ENCODE measurements at regions not wholly inside any gene's neighbourhood (a gene's known extent, or its start where the extent isn't known, plus 50 kb on each side); places are given as distances from the start of the nearest gene placed in this dataset.
"Not testable (repeated sequence)": the region's sequence is repeated elsewhere in the genome, so short reads cannot be mapped to it uniquely, and the experiment has no call there.

DNA sequence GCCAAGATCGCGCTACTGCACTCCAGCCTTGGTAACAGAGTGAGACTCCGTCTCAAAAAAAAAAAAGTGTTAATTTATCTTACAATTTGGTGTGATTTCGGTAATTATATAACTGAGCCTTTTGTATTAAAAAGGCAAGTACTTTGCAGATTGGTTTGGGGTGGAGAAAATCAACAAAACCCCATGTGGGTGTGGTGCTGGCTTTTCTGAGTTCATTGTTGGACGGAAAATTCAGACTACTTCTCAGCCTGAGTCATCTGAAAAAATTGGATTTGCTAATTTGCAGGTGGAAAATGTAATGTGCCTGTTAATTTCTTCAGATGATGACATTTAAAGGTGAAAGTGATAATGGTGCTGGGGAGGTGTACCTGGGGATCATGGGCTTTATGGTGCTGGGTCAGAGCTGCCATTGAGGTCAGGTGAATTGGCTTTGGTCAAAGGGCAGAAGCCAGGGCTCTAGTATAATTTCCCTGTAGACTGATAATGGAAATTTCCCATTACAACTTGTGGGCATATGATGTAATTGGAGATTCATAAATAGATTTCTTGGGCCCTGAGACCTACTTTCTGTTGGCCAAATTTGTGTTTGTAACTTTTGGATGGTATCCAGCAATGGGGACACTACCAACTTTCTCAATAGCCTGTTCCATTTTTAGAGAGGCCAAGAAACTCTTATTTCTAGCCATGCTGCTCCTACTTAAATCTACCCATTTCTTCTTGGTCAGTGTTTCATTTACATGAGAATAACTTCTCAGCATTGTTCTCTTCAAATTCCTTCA is 74.3 kb upstream of the TEX13D start:
- in situ Hi-C loops (cut with MboI; ENCODE audit: low sequenced_read_pairs, unreplicated experiment) = no loop called here
- TF ChIP-seq, protein P1, sequence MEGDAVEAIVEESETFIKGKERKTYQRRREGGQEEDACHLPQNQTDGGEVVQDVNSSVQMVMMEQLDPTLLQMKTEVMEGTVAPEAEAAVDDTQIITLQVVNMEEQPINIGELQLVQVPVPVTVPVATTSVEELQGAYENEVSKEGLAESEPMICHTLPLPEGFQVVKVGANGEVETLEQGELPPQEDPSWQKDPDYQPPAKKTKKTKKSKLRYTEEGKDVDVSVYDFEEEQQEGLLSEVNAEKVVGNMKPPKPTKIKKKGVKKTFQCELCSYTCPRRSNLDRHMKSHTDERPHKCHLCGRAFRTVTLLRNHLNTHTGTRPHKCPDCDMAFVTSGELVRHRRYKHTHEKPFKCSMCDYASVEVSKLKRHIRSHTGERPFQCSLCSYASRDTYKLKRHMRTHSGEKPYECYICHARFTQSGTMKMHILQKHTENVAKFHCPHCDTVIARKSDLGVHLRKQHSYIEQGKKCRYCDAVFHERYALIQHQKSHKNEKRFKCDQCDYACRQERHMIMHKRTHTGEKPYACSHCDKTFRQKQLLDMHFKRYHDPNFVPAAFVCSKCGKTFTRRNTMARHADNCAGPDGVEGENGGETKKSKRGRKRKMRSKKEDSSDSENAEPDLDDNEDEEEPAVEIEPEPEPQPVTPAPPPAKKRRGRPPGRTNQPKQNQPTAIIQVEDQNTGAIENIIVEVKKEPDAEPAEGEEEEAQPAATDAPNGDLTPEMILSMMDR (IDR thresholded peaks at IDR 0.05; ENCODE audit: borderline replicate concordance, control extremely low read depth, extremely low read depth, insufficient read depth, missing control alignments) = no peak
- DNase-seq (ENCODE audit: low spot score) = no peak

DNA sequence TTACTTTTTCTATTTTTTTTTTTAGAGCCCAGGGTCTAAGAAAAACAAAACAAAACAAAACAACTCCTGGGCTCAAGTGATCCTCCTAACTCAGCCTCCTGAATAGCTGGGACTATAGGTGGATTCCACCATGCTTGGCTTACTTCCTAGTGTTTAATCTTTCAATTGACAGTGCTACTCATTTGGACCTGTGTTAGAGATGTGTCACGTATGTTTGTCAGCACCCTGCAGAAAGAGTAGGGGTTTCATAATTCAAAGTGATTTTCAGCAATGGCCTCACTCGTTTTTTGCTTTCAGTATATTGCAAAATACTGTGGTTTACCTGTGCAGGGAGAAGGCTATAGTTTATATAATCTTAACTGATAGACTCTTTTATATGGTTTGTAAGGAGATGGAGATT is 71.6 kb upstream of the TEX13D start:
- TF ChIP-seq, protein P1 (IDR thresholded peaks at IDR 0.05; ENCODE audit: borderline replicate concordance, control extremely low read depth, extremely low read depth, insufficient read depth, missing control alignments) = no peak
- no peak for DNase-seq (ENCODE audit: low spot score)
- in situ Hi-C loops (cut with MboI; ENCODE audit: low sequenced_read_pairs, unreplicated experiment) = no loop called here

DNA sequence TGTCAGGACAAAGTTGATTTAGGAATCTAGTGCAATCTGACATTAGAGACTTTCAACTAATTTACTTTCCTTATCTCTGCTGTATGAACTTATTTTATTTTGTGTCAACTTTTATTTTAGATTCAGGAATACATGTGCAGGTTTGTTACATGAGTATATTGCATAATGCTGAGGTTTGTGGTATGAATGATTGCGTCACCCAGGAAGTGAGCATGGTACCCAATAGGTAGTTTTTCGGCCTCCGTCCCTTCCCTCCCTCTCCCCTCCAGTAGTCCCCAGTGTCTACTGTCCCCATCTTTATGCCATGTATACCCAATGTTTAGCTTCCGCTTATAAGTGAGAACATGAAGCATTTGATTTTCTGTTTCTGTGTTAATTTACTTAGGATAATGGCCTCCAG is 68.7 kb upstream of the TEX13D start:
- TF ChIP-seq, protein P1 (IDR thresholded peaks at IDR 0.05; ENCODE audit: borderline replicate concordance, control extremely low read depth, extremely low read depth, insufficient read depth, missing control alignments) = no peak
- in situ Hi-C loops (cut with MboI; ENCODE audit: low sequenced_read_pairs, unreplicated experiment) = no loop called here

DNA sequence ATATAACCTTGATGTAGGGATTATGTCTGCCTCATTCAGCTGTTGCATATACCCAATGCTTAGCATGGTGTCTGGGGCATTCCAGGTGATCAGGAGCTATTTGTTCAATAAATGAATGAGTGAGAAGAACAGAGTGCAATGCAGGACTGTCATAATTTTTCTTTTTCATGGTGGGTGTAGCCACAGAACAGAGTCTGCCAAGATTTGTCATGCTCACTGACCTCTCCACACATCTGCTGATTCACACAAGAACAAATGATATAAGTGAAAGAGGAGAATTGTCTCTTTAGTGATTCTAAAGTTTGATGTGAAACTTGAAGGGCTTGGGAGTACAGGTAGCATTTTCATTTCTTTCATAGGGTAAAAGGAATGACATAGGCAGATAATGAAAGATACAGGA is 64.4 kb upstream of the TEX13D start:
- in situ Hi-C loops (cut with MboI; ENCODE audit: low sequenced_read_pairs, unreplicated experiment) = no loop called here
- no peak for DNase-seq (ENCODE audit: low spot score)
- TF ChIP-seq, protein P1 (IDR thresholded peaks at IDR 0.05; ENCODE audit: borderline replicate concordance, control extremely low read depth, extremely low read depth, insufficient read depth, missing control alignments) = no peak

More for the DNA sequence above, 68.7 kb upstream of the TEX13D start:
- DNase-seq (ENCODE audit: low spot score) = no peak

DNA sequence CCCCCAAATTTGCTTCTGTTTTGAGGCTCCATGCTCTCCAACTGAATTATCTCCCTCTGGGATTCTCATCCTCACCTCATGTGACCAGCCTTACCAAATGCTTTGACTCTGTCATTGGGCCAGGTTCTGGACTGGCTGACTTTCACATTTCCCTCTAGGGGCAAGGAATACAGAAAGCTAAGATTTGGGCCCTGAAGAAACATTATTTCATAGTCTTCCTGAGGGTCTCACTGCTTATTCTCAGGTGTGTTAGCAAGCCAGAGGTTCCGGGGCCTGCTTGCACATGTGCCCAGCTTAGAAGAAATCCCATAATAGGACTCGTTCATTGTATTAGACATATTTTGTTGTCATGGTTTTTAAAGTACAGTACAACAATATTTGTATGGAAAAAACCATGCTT is 62.6 kb upstream of the TEX13D start:
- TF ChIP-seq, protein P1 (IDR thresholded peaks at IDR 0.05; ENCODE audit: borderline replicate concordance, control extremely low read depth, extremely low read depth, insufficient read depth, missing control alignments) = no peak
- in situ Hi-C loops (cut with MboI; ENCODE audit: low sequenced_read_pairs, unreplicated experiment) = no loop called here
- DNase-seq (ENCODE audit: low spot score) = no peak

DNA sequence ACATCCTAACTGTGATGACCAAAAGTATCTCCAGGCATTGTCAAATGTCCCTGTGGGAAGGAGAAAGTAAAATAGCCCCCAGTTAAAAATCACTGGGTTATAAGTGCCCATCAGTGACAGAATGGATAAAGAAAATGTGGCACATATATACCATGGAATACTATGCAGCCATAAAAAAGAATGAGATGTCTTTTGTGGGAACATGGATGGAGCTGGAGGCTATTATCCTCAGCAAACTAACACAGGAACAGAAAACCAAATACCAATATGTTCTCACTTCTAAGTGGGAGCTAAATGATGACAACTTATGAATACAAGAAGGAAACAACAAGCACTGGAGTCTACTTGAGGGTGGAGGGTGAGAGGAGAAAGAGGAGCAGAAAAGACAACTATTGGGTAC is 60.9 kb upstream of the TEX13D start:
- DNase-seq (ENCODE audit: low spot score); in situ Hi-C loops (cut with MboI; ENCODE audit: low sequenced_read_pairs, unreplicated experiment): not testable (repeated sequence)

DNA sequence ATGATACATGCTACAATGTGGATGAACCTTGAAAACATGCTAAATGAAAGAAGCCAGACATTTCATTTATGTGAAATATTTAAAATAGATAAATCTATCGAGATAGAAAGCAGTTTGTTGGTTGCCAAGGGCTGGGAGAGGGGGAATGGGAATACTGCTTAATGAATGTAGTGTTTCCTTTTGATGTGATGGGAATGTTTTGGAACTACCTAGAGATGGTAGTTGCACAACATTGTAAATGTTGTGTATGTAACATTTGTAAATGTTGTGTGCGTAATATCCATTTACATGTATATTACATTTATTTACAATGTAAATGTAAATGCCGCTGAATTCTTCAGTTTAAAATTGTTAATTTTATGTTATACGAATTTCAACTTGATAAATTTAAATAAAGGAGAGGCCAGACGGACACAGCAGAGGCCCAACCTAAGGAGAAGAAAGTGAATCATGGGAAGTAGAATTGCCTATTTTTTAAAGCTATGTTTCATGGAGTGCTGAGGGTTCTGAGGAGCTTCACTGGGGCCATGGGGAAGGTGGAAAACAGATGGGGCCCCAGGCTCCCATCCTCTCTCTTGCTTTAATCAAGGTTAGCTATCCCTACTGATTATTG is 60.0 kb upstream of the TEX13D start:
- DNase-seq (ENCODE audit: low spot score) = no peak
- in situ Hi-C loops (cut with MboI; ENCODE audit: low sequenced_read_pairs, unreplicated experiment) = no loop called here
- TF ChIP-seq, protein P1 (IDR thresholded peaks at IDR 0.05; ENCODE audit: borderline replicate concordance, control extremely low read depth, extremely low read depth, insufficient read depth, missing control alignments) = no peak
